A673 (cell line): ENCODE measurements at regions not wholly inside any gene's neighbourhood (a gene's known extent, or its start where the extent isn't known, plus 50 kb on each side); places are given as distances from the start of the nearest gene placed in this dataset.

Experiments
- BruUV-seq: library from RNA; stranded (reverse); fragments of 400-500 nt; replicated peaks from 2 replicates; lab custom pipeline; 2021; lab: Mats Ljungman, UMichigan
- CTCF ChIA-PET: fragments of 300-600 bp; sonication (Branson Sonifier 250); formaldehyde crosslinking; loops from one replicate; lab custom pipeline; 2022; ENCODE audit warnings: antibody characterized with exemption; lab: Charles Lee
- POLR2A ChIA-PET: fragments of 300-600 bp; sonication (Branson Sonifier 250); formaldehyde crosslinking; loops from one replicate; lab custom pipeline; 2022; ENCODE audit warnings: antibody characterized with exemption; ENCODE audit not compliant: low non-redundant PET; lab: Charles Lee
- DNase-seq: peaks from one replicate; pipeline ENCODE4 v3.0.0-alpha.2; 2015; ENCODE audit warnings: low spot score
- H3K27ac ChIP-seq: fragments of 200-600 bp; sonication (generic); 2 replicates; pipeline ENCODE4 v1.5.1; 2016; ENCODE audit warnings: mixed run types, low read depth, mild to moderate bottlenecking, mixed read lengths, antibody characterized with exemption, low read length; ENCODE audit not compliant: poor library complexity, severe bottlenecking
- H3K27me3 ChIP-seq: fragments of 200-600 bp; sonication (generic); replicated peaks from 2 replicates; pipeline ENCODE4 v1.6.1; 2017; ENCODE audit warnings: mixed run types, low read depth, mild to moderate bottlenecking, mixed read lengths, antibody characterized with exemption, low read length; ENCODE audit not compliant: insufficient read depth, poor library complexity
- H3K36me3 ChIP-seq: fragments of 200-600 bp; sonication (generic); 2 replicates; pipeline ENCODE4 v1.6.1; 2016; ENCODE audit warnings: mixed run types, mild to moderate bottlenecking, mixed read lengths, antibody characterized with exemption, low read length; ENCODE audit not compliant: insufficient read depth, poor library complexity, severe bottlenecking
- H3K4me1 ChIP-seq: fragments of 200-600 bp; sonication (generic); 2 replicates; pipeline ENCODE4 v1.6.1; 2017; ENCODE audit warnings: mixed run types, mild to moderate bottlenecking, mixed read lengths, antibody characterized with exemption, low read length; ENCODE audit not compliant: insufficient read depth, poor library complexity, severe bottlenecking
- H3K4me3 ChIP-seq: fragments of 200-600 bp; sonication (generic); 2 replicates; pipeline ENCODE4 v1.5.1; 2016; ENCODE audit warnings: low read depth, mixed run types, mild to moderate bottlenecking, mixed read lengths, low read length; ENCODE audit not compliant: poor library complexity, severe bottlenecking
- H3K9me3 ChIP-seq: fragments of 200-600 bp; sonication (generic); 2 replicates; pipeline ENCODE4 v1.6.1; 2016; ENCODE audit warnings: mixed run types, low read depth, mild to moderate bottlenecking, mixed read lengths, antibody characterized with exemption, low read length; ENCODE audit not compliant: poor library complexity, severe bottlenecking
- EZH2 ChIP-seq: fragments of 200-600 bp; sonication (generic); IDR thresholded peaks from 2 replicates; pipeline ENCODE4 v1.6.1; 2017; ENCODE audit warnings: borderline replicate concordance, low read depth, mild to moderate bottlenecking, mixed read lengths, antibody characterized with exemption, low read length; ENCODE audit not compliant: poor library complexity, severe bottlenecking
- intact Hi-C: fragments of 100-400 bp; cut with micrococcal nuclease; formaldehyde crosslinking; loops from one replicate; pipeline ENCODE4 v1.10.0; 2022; ENCODE audit not compliant: unreplicated experiment
- TF ChIP-seq, protein P1 (sequence below): fragments of 300-800, 200-600 bp; sonication (generic); conservative IDR thresholded peaks from 2 replicates; pipeline ENCODE4 v1.5.1; 2017; ENCODE audit warnings: low read depth, mild to moderate bottlenecking, antibody characterized with exemption, low read length, moderate library complexity, mixed read lengths

GRCh38 chr2:4533806-4534205 is 830.4 kb downstream of the DCDC2C start:
- Histone ChIP-seq H3K36me3 (no peaks in the 10 kb centered on the region), H3K4me3 (no peak overlapping the region), H3K9me3 (no peaks in the 10 kb centered on the region), H3K4me1 (no peaks in the 10 kb centered on the region), H3K27ac (no peak overlapping the region), H3K27me3 (no peaks in the 10 kb centered on the region)
- no peak for DNase-seq
- ChIA-PET POLR2A (no interaction called here), CTCF (no interaction called here)
- BruUV-seq: no TSS peak
- intact Hi-C loops: no loop called here
- TF ChIP-seq, protein P1, sequence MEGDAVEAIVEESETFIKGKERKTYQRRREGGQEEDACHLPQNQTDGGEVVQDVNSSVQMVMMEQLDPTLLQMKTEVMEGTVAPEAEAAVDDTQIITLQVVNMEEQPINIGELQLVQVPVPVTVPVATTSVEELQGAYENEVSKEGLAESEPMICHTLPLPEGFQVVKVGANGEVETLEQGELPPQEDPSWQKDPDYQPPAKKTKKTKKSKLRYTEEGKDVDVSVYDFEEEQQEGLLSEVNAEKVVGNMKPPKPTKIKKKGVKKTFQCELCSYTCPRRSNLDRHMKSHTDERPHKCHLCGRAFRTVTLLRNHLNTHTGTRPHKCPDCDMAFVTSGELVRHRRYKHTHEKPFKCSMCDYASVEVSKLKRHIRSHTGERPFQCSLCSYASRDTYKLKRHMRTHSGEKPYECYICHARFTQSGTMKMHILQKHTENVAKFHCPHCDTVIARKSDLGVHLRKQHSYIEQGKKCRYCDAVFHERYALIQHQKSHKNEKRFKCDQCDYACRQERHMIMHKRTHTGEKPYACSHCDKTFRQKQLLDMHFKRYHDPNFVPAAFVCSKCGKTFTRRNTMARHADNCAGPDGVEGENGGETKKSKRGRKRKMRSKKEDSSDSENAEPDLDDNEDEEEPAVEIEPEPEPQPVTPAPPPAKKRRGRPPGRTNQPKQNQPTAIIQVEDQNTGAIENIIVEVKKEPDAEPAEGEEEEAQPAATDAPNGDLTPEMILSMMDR: no peak
- no peak for TF ChIP-seq EZH2

- H3K27ac ChIP-seq: no peak overlapping the region
- ChIA-PET CTCF (no interaction called here), POLR2A (no interaction called here)
- H3K4me1 ChIP-seq: no peaks in the 10 kb centered on the region
- BruUV-seq: no TSS peak
- no peaks in the 10 kb centered on the region for H3K9me3 ChIP-seq
- no peaks in the 10 kb centered on the region for H3K36me3 ChIP-seq
- no peak for DNase-seq
- TF ChIP-seq EZH2: no peak
- TF ChIP-seq, protein P1: no peak
- H3K4me3 ChIP-seq: no peak overlapping the region
- H3K27me3 ChIP-seq: no peaks in the 10 kb centered on the region
- intact Hi-C loops: no loop called here
Observed at GRCh38 chr2:4539121-4539520, 835.7 kb downstream of the DCDC2C start.

DNA sequence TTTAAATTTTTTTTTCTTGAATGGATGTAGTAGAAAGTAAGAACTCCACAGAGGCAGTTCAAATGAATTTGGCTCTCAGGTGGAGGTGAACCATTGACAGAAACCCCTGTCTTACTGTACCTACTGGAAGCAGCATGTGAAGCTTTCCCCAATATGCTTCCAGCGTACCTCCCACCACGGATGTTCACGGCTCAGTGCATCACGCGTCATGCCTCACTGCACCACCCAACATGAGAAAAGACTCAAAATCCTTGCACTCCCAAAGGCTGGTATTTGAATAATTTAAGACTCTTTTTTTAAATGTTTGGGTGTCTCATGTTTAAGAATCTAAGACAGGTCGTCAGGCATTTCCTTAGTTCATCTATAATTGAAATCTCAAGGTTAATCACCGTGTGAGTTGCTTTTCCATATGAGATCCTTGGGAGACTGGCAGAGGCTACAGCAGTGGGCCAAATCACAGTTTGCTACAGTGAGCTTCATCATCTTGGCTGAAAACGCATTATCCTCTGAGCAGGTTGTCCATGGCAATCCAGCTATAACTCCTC is 846.4 kb downstream of the DCDC2C start:
- ChIA-PET POLR2A (interaction anchor here (0.5 kb wide), 1 partner anchor 255 kb away, joined by 3 read pairs; no protein-coding TSS in a partner anchor), CTCF (no interaction called here)
- DNase-seq: no peak
- H3K36me3 ChIP-seq: no peaks in the 10 kb centered on the region
- H3K9me3 ChIP-seq: no peaks in the 10 kb centered on the region
- BruUV-seq: no TSS peak
- no peak overlapping the region for H3K4me3 ChIP-seq
- H3K4me1 ChIP-seq: no peaks in the 10 kb centered on the region
- H3K27me3 ChIP-seq: no peaks in the 10 kb centered on the region
- intact Hi-C loops: no loop called here
- no peak for TF ChIP-seq EZH2
- TF ChIP-seq, protein P1: no peak
- H3K27ac ChIP-seq: no peak overlapping the region
